ENCODE measurements at regions not wholly inside any gene's neighbourhood (a gene's known extent, or its start where the extent isn't known, plus 50 kb on each side); places are given as distances from the start of the nearest gene placed in this dataset.

- SMC1A ChIA-PET (ENCODE audit: uncharacterized antibody, unreplicated experiment) = interaction anchor here (0.9 to 1.6 kb wide), 4 partner anchors 27 to 53 kb away, joined by 3 to 5 read pairs (median 4); no protein-coding TSS in a partner anchor
- in situ Hi-C loops (cut with MboI) (no loop called here), intact Hi-C loops (cut with micrococcal nuclease; ENCODE audit: unreplicated experiment) (no loop called here)
- no peak overlapping the region for H3K4me2 ChIP-seq (ENCODE audit: control insufficient read depth, insufficient read depth)
- DNase-seq (ENCODE audit: low read depth, low spot score) (no peak), FAIRE-seq (no peak), ATAC-seq (no peak)
- POLR2A ChIA-PET = no interaction called here
- CTCF ChIA-PET = interaction anchor here (1.2 kb wide), 1 partner anchor 63 kb away, joined by 3 read pairs; no protein-coding TSS in a partner anchor
- 79% methylated on average over 1 of the region's 1 CpG for WGBS (ENCODE audit: insufficient coverage, insufficient replicate concordance, low lambda C conversion rate, missing lambda C conversion rate)
- no peaks in the 10 kb centered on the region for H3K4me1 ChIP-seq (ENCODE audit: control insufficient read depth, insufficient read depth, low read length)
- no peak overlapping the region for H2AFZ ChIP-seq (ENCODE audit: control insufficient read depth, low read depth, low read length)
- H3K9me3 ChIP-seq (replicated peaks; ENCODE audit: control insufficient read depth, insufficient read depth, low read length) = no peaks in the 10 kb centered on the region
- H3K79me2 ChIP-seq (ENCODE audit: control insufficient read depth, insufficient read depth, low read length) = no peaks in the 10 kb centered on the region
- no peaks in the 10 kb centered on the region for H3K36me3 ChIP-seq (ENCODE audit: control insufficient read depth in 2 of 2, insufficient read depth in 2 of 2, low read length in 1 of 2)
- H4K20me1 ChIP-seq (ENCODE audit: control insufficient read depth, insufficient read depth) = no peaks in the 10 kb centered on the region
- no peak overlapping the region for H3K9ac ChIP-seq (ENCODE audit: control insufficient read depth, insufficient read depth, low read length)
- BruUV-seq (replicated peaks) = no TSS peak
- no peak overlapping the region for H3K4me3 ChIP-seq
- no peak for TF ChIP-seq SP1 (IDR thresholded peaks at IDR 0.05; ENCODE audit: low read depth, low read length)
- TF ChIP-seq SMAD5 (IDR thresholded peaks at IDR 0.05; ENCODE audit: low read depth) = no peak
- TF ChIP-seq, protein P1, sequence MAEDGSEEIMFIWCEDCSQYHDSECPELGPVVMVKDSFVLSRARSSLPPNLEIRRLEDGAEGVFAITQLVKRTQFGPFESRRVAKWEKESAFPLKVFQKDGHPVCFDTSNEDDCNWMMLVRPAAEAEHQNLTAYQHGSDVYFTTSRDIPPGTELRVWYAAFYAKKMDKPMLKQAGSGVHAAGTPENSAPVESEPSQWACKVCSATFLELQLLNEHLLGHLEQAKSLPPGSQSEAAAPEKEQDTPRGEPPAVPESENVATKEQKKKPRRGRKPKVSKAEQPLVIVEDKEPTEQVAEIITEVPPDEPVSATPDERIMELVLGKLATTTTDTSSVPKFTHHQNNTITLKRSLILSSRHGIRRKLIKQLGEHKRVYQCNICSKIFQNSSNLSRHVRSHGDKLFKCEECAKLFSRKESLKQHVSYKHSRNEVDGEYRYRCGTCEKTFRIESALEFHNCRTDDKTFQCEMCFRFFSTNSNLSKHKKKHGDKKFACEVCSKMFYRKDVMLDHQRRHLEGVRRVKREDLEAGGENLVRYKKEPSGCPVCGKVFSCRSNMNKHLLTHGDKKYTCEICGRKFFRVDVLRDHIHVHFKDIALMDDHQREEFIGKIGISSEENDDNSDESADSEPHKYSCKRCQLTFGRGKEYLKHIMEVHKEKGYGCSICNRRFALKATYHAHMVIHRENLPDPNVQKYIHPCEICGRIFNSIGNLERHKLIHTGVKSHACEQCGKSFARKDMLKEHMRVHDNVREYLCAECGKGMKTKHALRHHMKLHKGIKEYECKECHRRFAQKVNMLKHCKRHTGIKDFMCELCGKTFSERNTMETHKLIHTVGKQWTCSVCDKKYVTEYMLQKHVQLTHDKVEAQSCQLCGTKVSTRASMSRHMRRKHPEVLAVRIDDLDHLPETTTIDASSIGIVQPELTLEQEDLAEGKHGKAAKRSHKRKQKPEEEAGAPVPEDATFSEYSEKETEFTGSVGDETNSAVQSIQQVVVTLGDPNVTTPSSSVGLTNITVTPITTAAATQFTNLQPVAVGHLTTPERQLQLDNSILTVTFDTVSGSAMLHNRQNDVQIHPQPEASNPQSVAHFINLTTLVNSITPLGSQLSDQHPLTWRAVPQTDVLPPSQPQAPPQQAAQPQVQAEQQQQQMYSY (CRISPR knock-in tag; IDR thresholded peaks at IDR 0.05) = no peak
- TF ChIP-seq ATF2 (IDR thresholded peaks at IDR 0.05; ENCODE audit: low read length) = no peak
- TF ChIP-seq ZNF217 (IDR thresholded peaks at IDR 0.05) = no peak
- TF ChIP-seq, protein P2, sequence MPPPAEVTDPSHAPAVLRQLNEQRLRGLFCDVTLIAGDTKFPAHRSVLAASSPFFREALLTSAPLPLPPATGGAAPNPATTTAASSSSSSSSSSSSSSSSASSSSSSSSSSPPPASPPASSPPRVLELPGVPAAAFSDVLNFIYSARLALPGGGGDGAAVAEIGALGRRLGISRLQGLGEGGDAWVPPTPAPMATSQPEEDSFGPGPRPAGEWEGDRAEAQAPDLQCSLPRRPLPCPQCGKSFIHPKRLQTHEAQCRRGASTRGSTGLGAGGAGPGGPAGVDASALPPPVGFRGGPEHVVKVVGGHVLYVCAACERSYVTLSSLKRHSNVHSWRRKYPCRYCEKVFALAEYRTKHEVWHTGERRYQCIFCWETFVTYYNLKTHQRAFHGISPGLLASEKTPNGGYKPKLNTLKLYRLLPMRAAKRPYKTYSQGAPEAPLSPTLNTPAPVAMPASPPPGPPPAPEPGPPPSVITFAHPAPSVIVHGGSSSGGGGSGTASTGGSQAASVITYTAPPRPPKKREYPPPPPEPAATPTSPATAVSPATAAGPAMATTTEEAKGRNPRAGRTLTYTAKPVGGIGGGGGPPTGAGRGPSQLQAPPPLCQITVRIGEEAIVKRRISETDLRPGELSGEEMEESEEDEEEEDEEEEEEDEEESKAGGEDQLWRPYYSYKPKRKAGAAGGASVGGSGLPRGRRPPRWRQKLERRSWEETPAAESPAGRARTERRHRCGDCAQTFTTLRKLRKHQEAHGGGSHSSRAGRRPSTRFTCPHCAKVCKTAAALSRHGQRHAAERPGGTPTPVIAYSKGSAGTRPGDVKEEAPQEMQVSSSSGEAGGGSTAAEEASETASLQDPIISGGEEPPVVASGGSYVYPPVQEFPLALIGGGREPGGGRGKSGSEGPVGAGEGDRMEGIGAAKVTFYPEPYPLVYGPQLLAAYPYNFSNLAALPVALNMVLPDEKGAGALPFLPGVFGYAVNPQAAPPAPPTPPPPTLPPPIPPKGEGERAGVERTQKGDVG (CRISPR knock-in tag; IDR thresholded peaks at IDR 0.05) = no peak
- RAD21 ChIA-PET (ENCODE audit: unreplicated experiment) = interaction anchor here (0.9 kb wide), 1 partner anchor 32 kb away, joined by 3 read pairs; no protein-coding TSS in a partner anchor
- no peaks in the 10 kb centered on the region for H3K27me3 ChIP-seq (replicated peaks in 1 of 2; ENCODE audit: control insufficient read depth in 2 of 2, insufficient read depth in 2 of 2, low read length in 1 of 2)
- no peak overlapping the region for H3K27ac ChIP-seq (ENCODE audit: control insufficient read depth, insufficient read depth)
Measured at GRCh38 chr6:81690073-81690472, 62.4 kb downstream of the TENT5A start.
